ENCODE measurements at regions not wholly inside any gene's neighbourhood (a gene's known extent, or its start where the extent isn't known, plus 50 kb on each side); places are given as distances from the start of the nearest gene placed in this dataset.

DNA sequence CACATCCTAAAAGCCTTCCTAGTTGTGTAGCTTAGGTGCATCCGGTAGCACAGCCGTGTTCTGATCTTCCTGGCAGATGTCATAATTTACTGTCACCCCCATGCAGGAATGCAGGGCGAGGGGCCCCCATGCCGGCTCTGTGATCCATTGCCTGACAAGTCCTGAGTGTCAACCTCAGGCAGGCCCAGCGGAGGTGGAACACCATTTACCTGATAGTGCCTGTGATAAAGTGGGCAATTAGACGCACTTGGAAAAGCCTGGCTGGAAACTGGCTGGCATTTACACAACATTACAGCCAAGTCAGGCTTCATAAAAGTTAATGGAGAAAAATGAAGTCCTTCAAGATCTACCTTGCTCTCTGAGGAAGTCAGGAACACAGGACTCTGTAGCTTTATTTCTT, 521.4 kb upstream of the JAG1 start:
- Histone ChIP-seq H3K9me3 (ENCODE audit: control insufficient read depth, insufficient read depth, low read length) (no peaks in the 10 kb centered on the region), H3K9ac (ENCODE audit: low read depth, low read length) (no peak overlapping the region), H3K4me1 (ENCODE audit: insufficient read depth, low read length) (no peaks in the 10 kb centered on the region), H3K36me3 (ENCODE audit: insufficient read depth, low read length) (no peaks in the 10 kb centered on the region)

DNA sequence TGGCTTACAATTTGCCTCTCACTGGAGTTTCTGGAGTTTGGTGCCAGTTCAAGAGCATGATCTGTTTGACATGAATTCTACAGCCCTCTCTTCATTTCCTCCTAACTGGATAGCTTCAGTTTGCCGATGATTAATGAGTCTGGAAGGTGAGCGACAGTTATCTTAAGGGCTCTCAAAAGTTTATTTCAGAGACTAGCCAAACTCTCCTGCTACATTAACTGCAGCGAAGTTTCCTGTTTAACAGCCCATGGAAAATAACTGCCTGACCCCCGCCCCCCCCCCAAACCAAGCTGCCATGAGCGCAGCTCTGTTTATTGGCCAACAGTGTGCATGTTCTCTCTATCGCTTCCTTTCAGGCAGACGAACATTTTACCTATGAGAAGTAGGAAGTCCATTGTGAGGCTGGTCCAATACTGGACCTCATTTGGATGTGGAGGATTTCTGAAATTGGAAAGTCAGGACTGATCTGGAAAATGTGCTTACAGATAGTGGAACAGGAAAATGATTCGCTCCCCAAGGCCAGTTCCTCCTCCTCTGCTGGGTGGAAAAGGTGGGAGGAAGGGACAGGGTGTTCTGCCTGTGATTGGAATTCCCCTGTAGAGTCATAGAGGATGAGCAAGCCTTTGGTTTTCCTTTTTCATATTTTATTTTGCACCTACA, 522.2 kb upstream of the JAG1 start:
- H3K4me1 ChIP-seq (ENCODE audit: insufficient read depth, low read length), result no peaks in the 10 kb centered on the region
- no peaks in the 10 kb centered on the region for H3K36me3 ChIP-seq (ENCODE audit: insufficient read depth, low read length)
- H3K9ac ChIP-seq (ENCODE audit: low read depth, low read length), result no peak overlapping the region
- H3K9me3 ChIP-seq (ENCODE audit: control insufficient read depth, insufficient read depth, low read length), result no peaks in the 10 kb centered on the region

DNA sequence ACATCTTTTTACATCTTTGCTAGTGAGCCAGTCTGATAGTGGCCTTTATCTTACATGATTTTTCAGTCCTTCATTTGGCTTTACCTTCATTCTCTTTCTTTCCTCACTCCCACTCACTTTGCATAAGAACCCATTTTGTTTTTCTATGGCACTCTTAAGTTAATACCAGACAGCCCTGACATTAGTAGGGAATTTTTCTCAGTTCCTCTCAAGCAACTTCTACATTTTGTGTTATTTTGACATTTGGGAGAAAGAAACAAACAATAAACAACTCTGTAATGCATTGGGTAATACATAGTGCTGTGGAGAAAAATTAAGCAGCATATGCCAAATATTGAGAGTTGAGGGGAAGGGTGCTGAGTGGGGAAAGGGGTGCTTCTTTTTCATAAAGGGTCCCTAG, 524.1 kb upstream of the JAG1 start:
- no peaks in the 10 kb centered on the region for H3K4me1 ChIP-seq (ENCODE audit: insufficient read depth, low read length)
- no peaks in the 10 kb centered on the region for H3K9me3 ChIP-seq (ENCODE audit: control insufficient read depth, insufficient read depth, low read length)
- H3K36me3 ChIP-seq (ENCODE audit: insufficient read depth, low read length), result no peaks in the 10 kb centered on the region
- no peak overlapping the region for H3K9ac ChIP-seq (ENCODE audit: low read depth, low read length)

DNA sequence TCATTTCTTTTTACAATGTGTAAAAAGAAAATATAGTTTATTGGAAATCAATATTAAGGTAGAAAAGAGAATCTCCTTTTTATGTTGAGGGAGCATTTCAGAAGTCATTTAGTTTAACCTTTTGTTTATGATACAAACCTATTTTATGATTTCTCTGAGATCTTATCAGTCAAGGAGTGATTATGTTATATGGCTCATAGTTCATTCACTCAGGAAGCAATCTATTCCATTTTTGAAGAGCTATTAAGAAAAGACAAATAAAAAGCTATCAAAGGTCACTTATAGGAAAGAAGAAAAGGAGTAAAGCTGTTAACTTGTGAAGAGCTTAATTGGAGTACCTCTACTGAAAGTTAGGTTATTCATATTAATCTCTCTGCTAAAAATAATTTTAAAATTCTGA, 526.6 kb upstream of the JAG1 start:
- H3K9ac ChIP-seq (ENCODE audit: low read depth, low read length), result no peak overlapping the region
- no peaks in the 10 kb centered on the region for H3K9me3 ChIP-seq (ENCODE audit: control insufficient read depth, insufficient read depth, low read length)
- no peaks in the 10 kb centered on the region for H3K36me3 ChIP-seq (ENCODE audit: insufficient read depth, low read length)
- H3K4me1 ChIP-seq (ENCODE audit: insufficient read depth, low read length), result peaks cover 2% of the 10 kb centered on the region; the same call in 1 of the 2 replicates

DNA sequence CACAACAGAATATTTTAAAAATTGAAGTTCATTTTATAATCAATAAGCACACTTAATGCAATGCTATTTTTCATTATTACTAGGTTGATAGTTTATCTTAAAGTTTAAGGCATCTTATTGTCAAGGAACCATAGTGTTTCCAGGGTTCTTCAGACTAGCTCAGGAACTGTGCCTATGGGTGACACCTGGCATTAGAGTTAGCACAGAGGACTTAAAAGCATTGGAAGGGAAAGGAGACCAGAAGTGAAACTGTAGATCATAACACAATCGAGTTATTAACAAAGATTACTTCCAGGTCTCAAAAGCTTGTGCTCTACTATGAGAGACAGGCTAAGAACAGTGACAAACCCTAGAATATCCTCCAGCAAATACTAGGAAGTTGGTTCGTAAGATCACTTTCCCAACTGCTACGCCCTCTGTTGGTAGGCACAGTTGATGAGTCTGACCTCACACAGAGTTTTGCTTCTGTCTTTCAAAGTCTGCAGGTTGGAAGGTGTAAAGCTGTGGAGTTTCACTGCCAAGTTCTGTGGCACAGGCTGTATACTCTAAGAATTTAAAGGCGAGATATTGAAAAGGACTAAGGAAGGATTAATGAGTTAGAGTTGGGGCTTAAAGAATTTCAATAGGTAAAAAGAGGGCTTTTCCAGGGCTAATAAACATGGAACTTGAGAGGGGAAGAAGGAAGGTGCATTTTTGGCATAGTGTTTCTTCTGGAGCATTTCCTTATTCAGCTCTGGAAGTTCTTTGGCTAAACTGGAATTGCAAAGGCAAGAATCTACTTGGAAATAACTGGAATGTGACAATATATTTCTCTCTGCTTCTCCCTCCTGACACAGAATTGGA, 531.3 kb upstream of the JAG1 start:
- Histone ChIP-seq H3K36me3 (ENCODE audit: insufficient read depth, low read length) (no peaks in the 10 kb centered on the region), H3K9me3 (ENCODE audit: control insufficient read depth, insufficient read depth, low read length) (no peaks in the 10 kb centered on the region), H3K9ac (ENCODE audit: low read depth, low read length) (no peak overlapping the region), H3K4me1 (ENCODE audit: insufficient read depth, low read length) (peaks cover 7% of the 10 kb centered on the region; the same call in 1 of the 2 replicates)

DNA sequence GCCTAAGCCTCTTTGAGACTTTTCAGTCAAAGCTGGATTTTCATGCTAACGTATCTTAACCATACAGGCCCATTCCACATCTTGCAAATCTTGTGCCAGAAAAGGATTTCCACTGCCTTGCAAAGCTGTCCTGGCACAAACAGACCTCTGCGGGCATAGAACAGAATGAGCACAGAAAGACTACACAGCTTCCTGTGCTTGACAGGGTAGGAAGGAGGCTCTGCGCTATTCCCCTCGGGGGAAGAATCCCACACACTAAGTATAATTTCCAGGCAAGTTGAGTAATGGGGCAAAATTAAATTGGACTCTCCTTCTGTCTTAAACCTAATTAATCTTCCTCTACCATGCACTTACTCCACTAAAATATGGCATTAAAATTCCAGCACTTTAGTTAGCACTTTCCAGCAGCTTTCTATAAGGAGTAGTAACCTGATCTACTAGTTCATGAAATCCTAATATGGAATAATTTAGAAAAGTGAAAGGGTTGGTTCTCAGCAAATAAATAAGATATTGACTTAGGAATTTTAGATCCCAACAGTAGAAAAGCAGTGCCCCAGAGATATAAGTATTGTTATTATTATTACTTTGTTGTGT, 532.1 kb upstream of the JAG1 start:
- no peaks in the 10 kb centered on the region for H3K9me3 ChIP-seq (ENCODE audit: control insufficient read depth, insufficient read depth, low read length)
- no peak overlapping the region for H3K9ac ChIP-seq (ENCODE audit: low read depth, low read length)
- H3K36me3 ChIP-seq (ENCODE audit: insufficient read depth, low read length), result no peaks in the 10 kb centered on the region
- H3K4me1 ChIP-seq (ENCODE audit: insufficient read depth, low read length), result peaks cover 7% of the 10 kb centered on the region; the same call in 1 of the 2 replicates

DNA sequence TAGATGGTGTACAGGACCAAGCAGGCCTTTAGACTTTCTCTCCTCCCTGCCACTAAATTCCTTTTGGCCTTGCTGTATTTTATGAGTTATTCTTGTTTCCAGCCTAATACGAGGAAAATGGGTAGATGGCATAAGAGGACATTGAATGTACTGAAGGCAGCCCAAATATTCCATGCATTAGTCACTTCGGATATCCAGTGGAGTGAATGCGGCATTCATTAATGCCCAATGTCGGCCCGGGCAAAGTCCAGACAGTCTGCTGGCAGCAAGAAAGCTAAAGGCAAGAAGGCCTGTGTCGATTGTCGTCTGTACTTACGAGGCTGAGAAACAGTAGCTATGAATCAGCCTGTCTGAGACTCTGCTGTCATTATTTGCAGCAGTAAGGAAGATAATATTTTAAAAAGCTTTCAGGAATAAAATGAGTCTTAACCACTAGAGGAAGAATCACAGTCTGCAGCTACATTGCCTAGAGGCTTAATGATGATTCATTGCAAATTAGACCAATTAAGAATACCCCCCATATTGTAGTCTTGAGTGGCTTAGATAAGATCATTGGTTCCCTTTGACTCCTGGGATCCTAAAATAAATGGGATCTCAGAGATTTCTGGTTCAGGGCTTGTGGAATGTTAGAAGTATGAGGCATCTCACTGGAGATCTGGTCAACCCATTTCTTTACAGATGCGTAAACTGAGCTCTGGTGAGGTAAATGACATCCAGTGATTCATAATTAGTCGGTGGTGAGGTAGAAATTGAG, 534.1 kb upstream of the JAG1 start:
- Histone ChIP-seq H3K9ac (ENCODE audit: low read depth, low read length) (no peak overlapping the region), H3K9me3 (ENCODE audit: control insufficient read depth, insufficient read depth, low read length) (no peaks in the 10 kb centered on the region), H3K4me1 (ENCODE audit: insufficient read depth, low read length) (peaks cover 7% of the 10 kb centered on the region; the same call in 1 of the 2 replicates), H3K36me3 (ENCODE audit: insufficient read depth, low read length) (no peaks in the 10 kb centered on the region)

DNA sequence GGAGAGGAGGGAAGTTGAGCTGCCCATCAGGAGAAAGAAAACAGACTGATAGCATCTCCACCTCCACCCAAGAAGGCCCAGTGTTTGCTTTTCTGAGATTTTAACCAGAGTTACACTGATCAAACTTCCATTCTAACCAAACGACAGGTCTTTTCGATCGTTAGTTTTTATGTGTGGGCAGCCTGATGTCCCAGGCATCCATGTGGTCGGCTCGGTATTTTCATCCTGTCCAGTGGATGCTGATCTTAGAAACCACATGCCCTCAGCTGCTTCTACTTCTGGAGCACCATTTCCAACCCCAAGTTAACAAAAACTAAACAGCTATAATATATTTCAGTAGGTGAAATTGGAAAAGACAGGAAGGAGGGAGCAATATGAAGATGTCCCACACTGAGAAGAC, 536.8 kb upstream of the JAG1 start:
- H3K9me3 ChIP-seq (ENCODE audit: control insufficient read depth, insufficient read depth, low read length), result no peaks in the 10 kb centered on the region
- peaks cover 3% of the 10 kb centered on the region; the same call in 1 of the 2 replicates for H3K4me1 ChIP-seq (ENCODE audit: insufficient read depth, low read length)
- H3K9ac ChIP-seq (ENCODE audit: low read depth, low read length), result no peak overlapping the region
- no peaks in the 10 kb centered on the region for H3K36me3 ChIP-seq (ENCODE audit: insufficient read depth, low read length)

DNA sequence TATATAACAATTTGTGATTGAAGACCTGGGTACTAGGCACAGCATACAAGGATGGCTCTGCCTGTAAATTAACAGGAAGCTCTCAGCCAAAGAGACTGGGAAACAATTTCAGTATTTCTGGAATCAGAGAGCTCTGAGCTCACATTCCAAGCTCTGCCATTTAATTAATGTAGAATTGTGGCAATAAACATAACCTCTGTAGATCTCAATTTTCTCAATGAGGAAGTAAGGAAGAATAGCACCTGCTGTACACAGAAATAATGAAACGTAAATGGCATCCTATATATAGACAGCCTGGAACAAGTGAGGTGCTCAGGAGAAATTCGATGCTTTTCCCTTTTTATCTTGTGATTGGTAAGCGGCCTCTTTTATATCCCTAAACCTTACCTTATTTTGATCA, 538.5 kb upstream of the JAG1 start:
- Histone ChIP-seq H3K4me1 (ENCODE audit: insufficient read depth, low read length) (no peaks in the 10 kb centered on the region), H3K36me3 (ENCODE audit: insufficient read depth, low read length) (no peaks in the 10 kb centered on the region), H3K9ac (ENCODE audit: low read depth, low read length) (no peak overlapping the region), H3K9me3 (ENCODE audit: control insufficient read depth, insufficient read depth, low read length) (no peaks in the 10 kb centered on the region)

DNA sequence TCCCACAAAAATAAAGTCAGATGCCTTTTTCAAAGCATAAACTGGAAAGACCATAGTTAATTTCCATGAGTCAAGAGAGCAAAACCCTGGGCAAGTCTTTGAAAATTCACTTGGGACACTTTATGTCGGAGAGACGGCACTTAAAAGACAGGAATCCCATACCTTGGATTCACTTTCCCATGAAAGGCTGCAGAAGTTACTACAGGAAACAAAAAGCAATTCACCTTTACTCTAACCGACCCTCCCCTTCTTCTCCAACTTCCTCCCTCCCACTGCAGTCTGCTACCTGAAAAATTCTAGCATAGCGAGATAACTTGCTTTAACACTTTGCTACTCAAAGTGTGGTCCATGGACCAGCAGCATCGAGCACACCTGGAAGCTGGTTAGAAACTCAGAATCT, 539.1 kb upstream of the JAG1 start:
- H3K9ac ChIP-seq (ENCODE audit: low read depth, low read length), result no peak overlapping the region
- H3K36me3 ChIP-seq (ENCODE audit: insufficient read depth, low read length), result no peaks in the 10 kb centered on the region
- no peaks in the 10 kb centered on the region for H3K9me3 ChIP-seq (ENCODE audit: control insufficient read depth, insufficient read depth, low read length)
- H3K4me1 ChIP-seq (ENCODE audit: insufficient read depth, low read length), result no peaks in the 10 kb centered on the region

DNA sequence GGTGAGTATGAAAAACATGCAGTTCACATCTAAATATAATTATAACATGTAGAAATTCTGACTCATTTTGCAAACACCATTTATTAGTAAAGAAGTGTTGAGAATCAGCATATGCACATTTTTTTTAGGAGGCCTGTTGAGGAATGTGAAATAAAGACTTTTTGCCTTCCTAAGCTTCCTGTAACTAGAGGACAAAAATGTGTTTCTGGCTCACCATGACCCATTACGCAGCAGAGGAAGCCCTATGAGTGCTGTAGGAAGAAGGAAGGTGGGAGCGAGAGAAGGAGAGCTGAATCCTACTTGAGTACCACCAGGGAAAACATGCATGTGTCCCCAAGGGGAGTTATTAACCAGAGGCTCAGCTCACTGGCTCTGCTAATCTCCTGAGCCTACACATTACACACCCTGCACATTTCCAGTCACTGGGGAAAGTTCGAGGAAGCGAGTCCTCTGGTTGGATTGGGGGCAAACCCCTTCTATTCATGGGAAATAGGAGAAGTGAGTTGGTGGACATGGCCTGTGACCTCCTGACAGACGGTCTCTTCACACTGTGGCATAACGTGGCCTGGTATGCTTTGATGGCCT, 540.5 kb upstream of the JAG1 start:
- Histone ChIP-seq H3K9ac (ENCODE audit: low read depth, low read length) (no peak overlapping the region), H3K4me1 (ENCODE audit: insufficient read depth, low read length) (no peaks in the 10 kb centered on the region), H3K9me3 (ENCODE audit: control insufficient read depth, insufficient read depth, low read length) (no peaks in the 10 kb centered on the region), H3K36me3 (ENCODE audit: insufficient read depth, low read length) (no peaks in the 10 kb centered on the region)

DNA sequence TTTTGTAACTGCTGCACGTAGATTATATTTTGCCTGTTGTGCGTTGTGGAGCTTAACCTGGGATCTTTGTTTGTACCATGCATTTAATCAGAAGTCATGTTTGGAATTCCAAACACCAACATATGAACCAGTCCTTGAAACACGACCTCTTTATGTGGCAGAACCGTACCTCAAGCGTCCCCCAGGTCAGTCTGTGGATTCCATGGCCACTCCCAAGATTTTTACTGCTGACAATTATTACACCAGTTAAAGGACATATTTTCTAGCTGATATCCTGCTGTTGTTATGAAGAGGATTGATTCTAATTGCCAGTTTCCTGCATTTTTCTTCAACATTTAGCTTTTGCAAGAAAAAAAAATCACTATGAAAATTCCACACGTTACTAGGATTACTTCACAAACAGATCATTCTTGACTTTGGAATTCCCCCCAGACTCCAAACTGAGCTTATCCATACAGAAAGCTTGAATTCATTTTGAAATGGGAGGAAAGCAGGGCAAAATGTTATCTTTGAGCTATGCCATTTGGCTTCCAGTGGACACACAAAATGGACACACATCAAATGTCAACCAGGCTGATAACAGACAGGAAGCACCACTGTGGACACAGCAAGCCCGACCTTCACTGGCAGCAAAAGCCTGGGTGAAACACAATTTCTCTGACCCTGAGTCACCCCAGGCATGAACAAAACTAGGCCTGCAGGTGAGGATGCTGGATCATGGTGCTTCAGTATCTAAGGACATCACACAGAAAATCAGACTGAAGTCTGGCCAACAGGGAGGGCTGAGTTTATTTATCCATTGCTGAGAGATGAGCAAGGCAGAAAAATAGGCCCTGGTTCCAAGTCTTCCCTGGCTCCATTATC, 542.9 kb upstream of the JAG1 start:
- Histone ChIP-seq H3K9me3 (ENCODE audit: control insufficient read depth, insufficient read depth, low read length) (no peaks in the 10 kb centered on the region), H3K4me1 (ENCODE audit: insufficient read depth, low read length) (no peaks in the 10 kb centered on the region), H3K9ac (ENCODE audit: low read depth, low read length) (no peak overlapping the region), H3K36me3 (ENCODE audit: insufficient read depth, low read length) (no peaks in the 10 kb centered on the region)

DNA sequence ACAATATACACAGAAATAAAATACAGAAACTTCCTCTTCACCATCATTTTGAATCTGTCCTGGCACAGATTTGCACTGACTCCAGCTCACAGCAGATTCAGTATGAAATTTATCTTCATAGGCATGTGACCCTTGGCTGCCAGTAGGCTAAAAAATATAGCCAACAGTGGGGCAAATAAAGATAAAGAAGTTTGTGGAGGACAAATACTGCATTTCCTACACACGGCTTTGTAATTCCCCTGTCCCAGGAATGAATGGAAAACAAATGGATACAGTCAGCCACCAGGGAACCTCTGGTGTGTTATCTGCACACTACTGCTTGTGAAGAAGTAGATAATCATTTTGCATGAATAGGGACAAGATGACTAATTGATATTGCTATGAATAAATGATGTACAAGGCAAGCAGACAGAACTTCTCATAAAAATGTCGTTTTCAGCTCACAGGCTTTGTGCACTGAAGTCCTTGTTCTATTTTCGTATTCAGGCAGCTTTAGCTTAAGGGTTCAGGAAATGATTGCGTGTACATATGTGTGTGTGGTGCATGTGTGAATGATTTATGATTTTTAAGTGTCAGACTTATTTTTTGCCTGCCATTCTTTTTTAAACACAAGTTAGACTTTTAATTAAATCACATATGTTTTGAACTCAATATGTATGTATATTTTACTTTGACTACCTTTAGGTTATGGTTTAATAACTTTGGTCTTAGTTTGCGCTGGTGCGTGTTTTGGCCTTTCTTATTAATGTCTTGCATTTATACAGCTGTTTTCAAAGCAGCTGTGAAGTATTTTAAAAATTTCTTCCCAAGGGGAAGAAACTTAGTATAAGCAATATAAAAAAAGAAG, 543.8 kb upstream of the JAG1 start:
- no peaks in the 10 kb centered on the region for H3K36me3 ChIP-seq (ENCODE audit: insufficient read depth, low read length)
- no peak overlapping the region for H3K9ac ChIP-seq (ENCODE audit: low read depth, low read length)
- H3K4me1 ChIP-seq (ENCODE audit: insufficient read depth, low read length), result no peaks in the 10 kb centered on the region
- no peaks in the 10 kb centered on the region for H3K9me3 ChIP-seq (ENCODE audit: control insufficient read depth, insufficient read depth, low read length)
